Parathyroid adenoma (tissue), 2 donors: ENCODE measurements at regions not wholly inside any gene's neighbourhood (a gene's known extent, or its start where the extent isn't known, plus 50 kb on each side); places are given as distances from the start of the nearest gene placed in this dataset.

Source experiments
- H2AFZ ChIP-seq: fragments of 300-600 bp; sonication (generic); one replicate; pipeline ENCODE4 v1.7.0; 2017; ENCODE audit warnings: antibody characterized with exemption, mild to moderate bottlenecking
- H3K27ac ChIP-seq: fragments of 300-600 bp; sonication (generic); one replicate; pipeline ENCODE4 v1.7.0; 2017
- H3K27me3 ChIP-seq: fragments of 300-600 bp; sonication (generic); one replicate; pipeline ENCODE4 v1.7.0; 2017; ENCODE audit warnings: low read length; ENCODE audit not compliant: control insufficient read depth, insufficient read depth
- H3K36me3 ChIP-seq: fragments of 300-600 bp; sonication (generic); one replicate; pipeline ENCODE4 v1.7.0; 2017; ENCODE audit warnings: low read length; ENCODE audit not compliant: control insufficient read depth, insufficient read depth
- H3K4me1 ChIP-seq: fragments of 300-600 bp; sonication (generic); one replicate; pipeline ENCODE4 v1.7.0; 2017; ENCODE audit warnings: control low read depth
- H3K4me2 ChIP-seq: fragments of 300-600 bp; sonication (generic); one replicate; pipeline ENCODE4 v1.7.0; 2017; ENCODE audit warnings: low read length
- H3K4me3 ChIP-seq: fragments of 300-600 bp; sonication (generic); one replicate; pipeline ENCODE4 v1.7.0; 2017; ENCODE audit warnings: low read depth, low read length
- H3K79me2 ChIP-seq: fragments of 300-600 bp; sonication (generic); one replicate; pipeline ENCODE4 v1.7.0; 2017; ENCODE audit warnings: control low read depth
- H3K9ac ChIP-seq: fragments of 300-600 bp; sonication (generic); one replicate; pipeline ENCODE4 v1.7.0; 2017; ENCODE audit warnings: mild to moderate bottlenecking
- H3K9me3 ChIP-seq: fragments of 300-600 bp; sonication (generic); one replicate; pipeline ENCODE4 v1.7.0; 2017; ENCODE audit warnings: low read length; ENCODE audit not compliant: control insufficient read depth
- TF ChIP-seq, protein P1 (sequence below): fragments of 300-600 bp; sonication (generic); IDR thresholded peaks from one replicate; pipeline ENCODE4 v1.7.0; 2017; ENCODE audit warnings: antibody characterized with exemption, mild to moderate bottlenecking
- donor health status: primary hyperparathyroidism.

DNA sequence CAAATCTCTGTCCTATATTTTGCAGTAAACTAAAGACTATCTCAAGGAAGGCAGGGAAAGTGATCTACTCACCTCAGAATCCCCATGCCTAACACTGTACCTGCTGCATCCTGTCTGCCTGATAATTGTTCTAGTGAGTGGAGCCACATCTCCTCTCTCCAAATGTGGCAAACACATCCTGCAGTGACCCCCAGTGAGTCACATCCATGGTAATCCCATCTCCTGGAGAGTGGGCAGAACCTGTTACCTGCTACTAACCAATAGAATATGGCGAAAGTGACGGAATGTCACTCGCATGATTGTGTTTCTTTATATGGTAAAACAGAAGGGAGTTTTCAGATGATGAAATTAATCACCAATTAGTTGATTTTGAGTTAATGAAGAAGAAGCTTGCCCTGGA lies 353.8 kb upstream of the DLGAP1 start:
- Histone ChIP-seq H3K9ac (no peak overlapping the region), H3K79me2 (no peaks in the 10 kb centered on the region), H3K27ac (no peak overlapping the region), H2AFZ (no peak overlapping the region), H3K36me3 (no peaks in the 10 kb centered on the region), H3K27me3 (no peaks in the 10 kb centered on the region), H3K4me1 (no peaks in the 10 kb centered on the region), H3K4me3 (no peak overlapping the region), H3K9me3 (no peaks in the 10 kb centered on the region), H3K4me2 (no peak overlapping the region)
- TF ChIP-seq, protein P1, sequence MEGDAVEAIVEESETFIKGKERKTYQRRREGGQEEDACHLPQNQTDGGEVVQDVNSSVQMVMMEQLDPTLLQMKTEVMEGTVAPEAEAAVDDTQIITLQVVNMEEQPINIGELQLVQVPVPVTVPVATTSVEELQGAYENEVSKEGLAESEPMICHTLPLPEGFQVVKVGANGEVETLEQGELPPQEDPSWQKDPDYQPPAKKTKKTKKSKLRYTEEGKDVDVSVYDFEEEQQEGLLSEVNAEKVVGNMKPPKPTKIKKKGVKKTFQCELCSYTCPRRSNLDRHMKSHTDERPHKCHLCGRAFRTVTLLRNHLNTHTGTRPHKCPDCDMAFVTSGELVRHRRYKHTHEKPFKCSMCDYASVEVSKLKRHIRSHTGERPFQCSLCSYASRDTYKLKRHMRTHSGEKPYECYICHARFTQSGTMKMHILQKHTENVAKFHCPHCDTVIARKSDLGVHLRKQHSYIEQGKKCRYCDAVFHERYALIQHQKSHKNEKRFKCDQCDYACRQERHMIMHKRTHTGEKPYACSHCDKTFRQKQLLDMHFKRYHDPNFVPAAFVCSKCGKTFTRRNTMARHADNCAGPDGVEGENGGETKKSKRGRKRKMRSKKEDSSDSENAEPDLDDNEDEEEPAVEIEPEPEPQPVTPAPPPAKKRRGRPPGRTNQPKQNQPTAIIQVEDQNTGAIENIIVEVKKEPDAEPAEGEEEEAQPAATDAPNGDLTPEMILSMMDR: no peak

DNA sequence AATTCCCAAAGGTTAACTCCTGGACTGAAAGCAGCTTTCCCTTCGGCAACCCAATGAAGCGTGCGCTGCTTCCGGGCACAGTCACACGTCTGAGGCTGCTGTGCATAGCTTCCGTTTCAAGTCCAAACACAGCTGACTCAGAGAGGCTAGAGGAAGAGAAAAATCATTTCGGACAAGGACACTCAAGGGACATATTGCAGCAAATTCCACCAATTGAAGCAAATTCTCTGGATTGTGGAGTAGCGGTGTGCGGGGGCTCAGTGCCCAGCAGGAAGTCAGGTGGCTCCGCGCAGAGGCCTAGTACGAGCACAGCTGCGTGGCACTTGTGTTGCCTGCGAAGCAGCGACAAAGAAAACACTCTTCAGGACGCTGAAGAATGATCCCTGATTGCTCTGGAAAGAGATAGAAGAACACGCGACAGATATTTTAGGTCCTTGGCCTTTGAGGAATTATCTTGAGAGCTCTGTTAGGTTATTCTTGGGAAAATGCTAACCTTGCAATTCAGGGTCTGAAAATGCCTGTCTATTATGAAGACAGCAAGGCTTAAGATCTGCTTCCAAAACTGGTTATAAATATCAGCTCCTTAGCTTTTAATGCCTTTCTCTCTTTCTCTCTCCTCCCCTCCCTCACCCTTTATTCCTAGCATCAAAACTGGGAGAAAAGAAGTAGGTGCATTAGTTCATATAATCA lies 352.6 kb upstream of the DLGAP1 start:
- H3K27ac ChIP-seq: no peak overlapping the region
- TF ChIP-seq, protein P1: no peak
- no peak overlapping the region for H3K4me3 ChIP-seq
- no peak overlapping the region for H3K4me2 ChIP-seq
- H2AFZ ChIP-seq: no peak overlapping the region
- H3K9ac ChIP-seq: no peak overlapping the region
- H3K9me3 ChIP-seq: no peaks in the 10 kb centered on the region
- no peaks in the 10 kb centered on the region for H3K79me2 ChIP-seq
- no peaks in the 10 kb centered on the region for H3K36me3 ChIP-seq
- no peaks in the 10 kb centered on the region for H3K27me3 ChIP-seq
- no peaks in the 10 kb centered on the region for H3K4me1 ChIP-seq

DNA sequence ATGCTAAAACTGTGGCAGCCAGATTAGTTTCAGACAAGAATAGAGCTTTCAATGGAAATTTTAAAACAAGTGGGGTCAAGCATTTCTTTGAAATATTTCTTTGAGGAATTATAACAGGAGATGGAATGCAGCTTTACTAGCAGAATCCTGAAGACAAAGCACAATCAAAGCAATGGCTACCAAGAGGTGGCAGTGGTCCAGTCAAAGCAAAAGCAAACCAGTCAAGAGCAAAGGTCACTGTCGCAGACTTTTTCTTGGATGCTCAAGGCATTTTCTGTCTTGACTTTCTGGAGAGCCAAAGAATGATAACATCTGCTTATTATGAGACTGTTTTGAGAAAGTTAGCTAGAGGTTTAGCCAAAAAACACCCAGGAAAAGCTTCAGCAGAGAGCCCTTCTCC lies 351.2 kb upstream of the DLGAP1 start:
- Histone ChIP-seq H3K27me3 (no peaks in the 10 kb centered on the region), H3K4me3 (no peak overlapping the region), H3K9ac (no peak overlapping the region), H3K27ac (no peak overlapping the region), H3K4me2 (no peak overlapping the region), H3K79me2 (no peaks in the 10 kb centered on the region), H3K36me3 (no peaks in the 10 kb centered on the region), H2AFZ (no peak overlapping the region), H3K4me1 (no peaks in the 10 kb centered on the region), H3K9me3 (no peaks in the 10 kb centered on the region)
- TF ChIP-seq, protein P1: no peak

DNA sequence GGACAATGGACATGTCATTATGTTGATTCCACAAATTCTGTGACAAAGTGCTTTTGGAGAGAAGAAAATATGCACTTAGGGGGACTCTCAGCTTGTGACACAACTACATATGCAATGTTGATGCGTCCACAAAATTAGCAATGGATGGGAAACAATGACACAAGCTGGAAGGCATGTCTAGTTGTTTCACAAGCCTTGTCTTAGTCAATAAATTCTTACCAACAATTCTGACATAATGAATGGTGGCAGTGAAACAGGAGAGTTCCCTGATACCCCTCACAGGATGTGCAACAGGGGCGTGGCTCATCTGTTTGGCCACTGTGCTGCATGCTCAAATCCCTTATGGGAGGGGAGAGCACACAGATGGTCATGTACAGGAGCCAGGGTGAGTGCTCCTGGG lies 347.2 kb upstream of the DLGAP1 start:
- Histone ChIP-seq H3K9me3 (no peaks in the 10 kb centered on the region), H2AFZ (no peak overlapping the region), H3K79me2 (no peaks in the 10 kb centered on the region), H3K27ac (no peak overlapping the region), H3K4me3 (no peak overlapping the region), H3K9ac (no peak overlapping the region), H3K36me3 (no peaks in the 10 kb centered on the region), H3K4me2 (no peak overlapping the region), H3K4me1 (no peaks in the 10 kb centered on the region), H3K27me3 (no peaks in the 10 kb centered on the region)
- TF ChIP-seq, protein P1: no peak

DNA sequence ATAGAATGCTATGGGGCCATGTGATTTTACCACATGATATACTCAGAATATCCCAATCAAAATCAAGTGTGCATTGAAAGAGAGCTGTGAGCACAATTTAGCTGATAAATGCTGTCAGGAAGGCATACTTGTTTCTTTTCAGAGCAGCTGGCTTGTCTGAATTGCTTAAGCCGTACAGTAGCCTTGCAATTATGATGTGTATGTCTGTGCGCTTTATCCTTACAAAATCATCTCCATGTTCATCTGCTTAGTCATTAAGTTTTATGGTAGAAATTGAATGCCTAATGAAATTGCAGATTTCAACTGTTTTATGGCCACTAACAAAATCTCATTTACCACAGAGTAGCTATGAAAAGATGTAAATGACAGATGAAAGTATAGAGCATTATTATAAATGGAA lies 346.0 kb upstream of the DLGAP1 start:
- H3K79me2 ChIP-seq: no peaks in the 10 kb centered on the region
- H3K9ac ChIP-seq: no peak overlapping the region
- H3K9me3 ChIP-seq: no peaks in the 10 kb centered on the region
- TF ChIP-seq, protein P1: no peak
- H3K27me3 ChIP-seq: no peaks in the 10 kb centered on the region
- H3K27ac ChIP-seq: no peak overlapping the region
- H3K4me3 ChIP-seq: no peak overlapping the region
- no peak overlapping the region for H3K4me2 ChIP-seq
- no peak overlapping the region for H2AFZ ChIP-seq
- no peaks in the 10 kb centered on the region for H3K36me3 ChIP-seq
- H3K4me1 ChIP-seq: no peaks in the 10 kb centered on the region
